Esophagus muscularis mucosa (tissue), 4 donors: ENCODE measurements at regions not wholly inside any gene's neighbourhood (a gene's known extent, or its start where the extent isn't known, plus 50 kb on each side); places are given as distances from the start of the nearest gene placed in this dataset.

Experiments
- CTCF ChIP-seq, 3 experiments: fragments of 200-600 bp in 2 of 3; fragments of 450-650 bp in 1 of 3; sonication (generic) in 2 of 3; IDR thresholded peaks; one replicate each; pipeline ENCODE4 v1.5.1; 2017 to 2019; ENCODE audit warnings: antibody characterized with exemption in 3 of 3, mild to moderate bottlenecking in 2 of 3, moderate library complexity in 1 of 3
- EP300 ChIP-seq: sonication (generic); formaldehyde crosslinking; IDR thresholded peaks from one replicate; pipeline ENCODE4 v1.6.1; 2017; ENCODE audit warnings: antibody characterized with exemption
- POLR2A ChIP-seq: fragments of 450-650 bp; IDR thresholded peaks from one replicate; pipeline ENCODE4 v1.6.1; 2017; ENCODE audit warnings: antibody characterized with exemption, moderate library complexity, mild to moderate bottlenecking, low read depth
- POLR2AphosphoS5 ChIP-seq, 2 donors: sonication (generic); formaldehyde crosslinking; IDR thresholded peaks; one replicate each; pipeline ENCODE4 v1.6.1; 2017; ENCODE audit warnings: antibody characterized with exemption in 2 of 2

GRCh38 chr5:114176356-114176755, 185.5 kb upstream of the KCNN2 start:
- TF ChIP-seq CTCF (IDR thresholded peaks at IDR 0.05) (no peak), POLR2A (no peak), POLR2AphosphoS5 (IDR thresholded peaks at IDR 0.05) (peak in 1 of 2 donors; percentile 15), EP300 (no peak)
